Skeletal muscle cell (primary cell): ENCODE measurements at regions not wholly inside any gene's neighbourhood (a gene's known extent, or its start where the extent isn't known, plus 50 kb on each side); places are given as distances from the start of the nearest gene placed in this dataset.

Experiments
- DNase-seq: peaks from one replicate; pipeline ENCODE4 v3.0.0-alpha.2; 2010; ENCODE audit warnings: low read depth
- H3K4me3 ChIP-seq: 2 replicates; pipeline ENCODE4 v1.5.1; 2011; ENCODE audit warnings: low read depth, mild to moderate bottlenecking, control low read depth, low read length, moderate library complexity

DNA sequence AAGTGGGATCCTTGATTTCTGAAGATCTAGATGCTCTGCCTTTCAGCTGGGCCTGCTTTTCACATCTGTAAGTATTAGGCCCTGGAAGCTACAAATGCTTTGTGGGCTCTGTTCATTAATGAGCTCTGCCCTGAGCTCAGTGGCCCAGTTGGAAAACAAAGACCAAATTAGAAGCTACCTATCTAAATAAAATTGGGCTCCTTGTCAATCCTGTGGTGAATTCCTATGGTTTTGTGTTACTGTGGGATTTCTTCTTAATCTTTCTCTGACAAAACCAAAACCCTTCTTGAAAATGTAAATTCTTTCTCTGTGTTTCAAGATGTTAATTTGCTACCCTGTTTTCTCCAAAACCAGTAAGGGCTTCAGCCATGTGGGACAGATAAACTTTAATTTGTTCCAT, 219.0 kb upstream of the HS6ST1 start:
- DNase-seq = no peak
- no peak overlapping the region for H3K4me3 ChIP-seq

- no peak for DNase-seq
- H3K4me3 ChIP-seq = no peak overlapping the region
Measured at GRCh38 chr2:128538396-128538795, 219.7 kb upstream of the HS6ST1 start.

GRCh38 chr2:128540670-128541069, 222.0 kb upstream of the HS6ST1 start:
- DNase-seq = no peak
- no peak overlapping the region for H3K4me3 ChIP-seq

DNA sequence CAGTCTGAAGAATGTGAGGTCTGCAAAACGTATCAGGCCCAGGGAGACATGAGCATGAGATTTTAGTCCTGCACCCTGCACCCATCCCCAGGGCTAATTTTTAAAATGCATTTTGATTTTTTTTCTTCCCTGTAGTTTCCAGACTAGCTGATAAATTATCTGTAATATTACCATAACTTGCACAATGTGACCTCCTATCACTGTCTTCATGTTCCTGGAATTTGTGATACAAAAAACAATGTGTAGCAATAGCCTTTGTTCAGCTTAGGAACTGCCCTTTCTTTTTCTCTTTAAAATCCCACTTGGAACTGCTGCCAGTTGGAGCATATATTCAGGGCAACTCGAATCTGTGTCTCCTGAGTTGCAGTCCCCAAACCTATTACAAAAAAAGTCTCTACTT, 222.8 kb upstream of the HS6ST1 start:
- no peak for DNase-seq

GRCh38 chr2:128543036-128543435, 224.4 kb upstream of the HS6ST1 start:
- no peak overlapping the region for H3K4me3 ChIP-seq
- no peak for DNase-seq

More for the DNA sequence above, 222.8 kb upstream of the HS6ST1 start:
- H3K4me3 ChIP-seq = no peak overlapping the region

GRCh38 chr2:128543646-128544045, 225.0 kb upstream of the HS6ST1 start:
- H3K4me3 ChIP-seq = no peak overlapping the region
- DNase-seq = no peak

DNA sequence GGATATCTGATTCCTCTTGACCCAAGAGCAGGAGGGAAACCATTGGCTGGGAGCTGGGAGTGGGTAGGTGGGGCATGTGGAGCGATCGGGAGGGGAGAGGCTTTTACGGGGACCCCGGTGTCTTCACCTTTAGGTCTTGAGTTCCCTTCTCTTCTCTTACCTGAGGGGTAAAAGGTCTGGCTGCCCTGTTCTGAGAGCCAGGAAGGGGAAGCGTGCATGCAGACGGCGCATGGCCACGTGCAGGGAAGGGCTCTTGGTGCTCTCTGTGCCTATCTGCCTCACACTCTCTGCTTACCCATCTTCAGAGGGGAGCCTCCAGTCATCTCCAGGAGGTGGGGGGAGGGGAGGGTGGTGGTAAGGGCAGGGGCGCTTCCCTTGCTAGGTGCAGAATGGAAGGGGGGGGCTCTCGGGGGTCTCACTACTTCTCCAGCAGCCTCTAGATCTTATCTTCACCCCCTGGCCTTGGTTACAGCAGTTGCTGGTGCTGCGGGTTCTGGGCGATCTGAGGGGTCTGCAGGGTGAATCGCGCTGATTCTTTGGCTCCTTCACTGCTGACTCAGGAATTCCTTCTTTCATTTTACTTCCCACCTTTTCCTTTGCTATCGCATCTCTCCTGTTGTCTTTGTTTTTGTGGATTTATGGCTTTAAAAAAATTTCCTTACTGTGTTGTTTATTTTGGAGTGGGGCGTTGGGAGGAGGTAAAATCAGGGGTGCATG, 225.8 kb upstream of the HS6ST1 start:
- H3K4me3 ChIP-seq = no peak overlapping the region
- no peak for DNase-seq

DNA sequence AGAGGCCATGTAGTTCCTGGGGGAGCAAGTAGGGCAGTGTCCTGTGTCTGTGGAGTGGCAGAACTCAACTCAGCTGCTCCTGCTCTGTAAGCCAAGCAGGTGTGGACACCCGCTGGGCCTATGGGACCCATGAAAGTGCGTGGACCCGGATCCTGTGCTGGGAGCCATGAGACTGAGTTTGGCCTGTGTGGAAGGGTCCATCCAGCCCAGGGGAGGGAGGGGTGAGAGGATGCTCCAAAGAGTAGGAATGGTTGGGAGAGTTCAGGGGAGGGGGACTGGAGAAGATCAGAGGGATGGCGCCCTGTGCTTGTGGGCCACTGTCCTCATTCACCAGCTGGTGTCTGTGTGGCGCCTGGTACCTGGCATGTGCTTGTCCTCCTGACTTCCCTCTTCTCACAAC, 226.4 kb upstream of the HS6ST1 start:
- DNase-seq = no peak
- no peak overlapping the region for H3K4me3 ChIP-seq

GRCh38 chr2:128545829-128546228, 227.2 kb upstream of the HS6ST1 start:
- no peak for DNase-seq
- no peak overlapping the region for H3K4me3 ChIP-seq

GRCh38 chr2:128547667-128548066, 229.0 kb upstream of the HS6ST1 start:
- H3K4me3 ChIP-seq = no peak overlapping the region
- no peak for DNase-seq

- no peak overlapping the region for H3K4me3 ChIP-seq
- no peak for DNase-seq
Measured at GRCh38 chr2:128548461-128548891, 229.8 kb upstream of the HS6ST1 start.

GRCh38 chr2:128549094-128549493, 230.4 kb upstream of the HS6ST1 start:
- DNase-seq = no peak
- no peak overlapping the region for H3K4me3 ChIP-seq

GRCh38 chr2:128549646-128550260, 231.1 kb upstream of the HS6ST1 start:
- H3K4me3 ChIP-seq = no peak overlapping the region

GRCh38 chr2:128550389-128550788, 231.7 kb upstream of the HS6ST1 start:
- DNase-seq = no peak
- H3K4me3 ChIP-seq = no peak overlapping the region

More at GRCh38 chr2:128549646-128550260, 231.1 kb upstream of the HS6ST1 start:
- no peak for DNase-seq

DNA sequence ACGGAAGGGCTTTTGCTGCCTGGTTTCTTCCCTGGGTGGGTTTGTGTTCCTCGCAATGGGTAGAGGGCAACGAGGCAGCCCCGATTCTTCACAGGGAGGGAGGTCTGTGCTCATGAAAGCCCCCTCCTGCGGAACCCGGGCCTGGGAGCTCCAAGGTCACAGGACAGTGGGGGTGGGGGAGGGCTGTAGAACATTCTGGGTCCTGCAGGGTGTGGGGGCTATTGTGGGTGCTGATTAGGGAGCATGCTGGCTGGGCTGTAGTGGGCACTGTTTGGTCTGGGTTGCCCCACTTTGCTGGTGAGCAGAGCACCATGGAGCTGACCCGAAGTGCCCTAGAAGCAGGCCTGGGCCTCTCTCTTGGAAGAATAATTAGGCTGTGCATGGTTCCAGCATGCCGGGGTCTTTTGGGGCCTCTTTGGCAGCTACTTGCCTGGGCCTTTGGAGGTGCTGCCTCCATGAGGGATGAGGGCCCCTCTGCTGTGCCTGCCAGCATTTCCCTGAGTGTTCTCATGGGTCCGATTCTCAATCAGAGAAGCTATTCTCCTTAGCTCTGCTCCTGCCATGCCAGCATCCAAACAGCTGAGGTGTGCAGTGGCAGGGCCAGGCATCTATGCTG, 232.2 kb upstream of the HS6ST1 start:
- DNase-seq = no peak
- no peak overlapping the region for H3K4me3 ChIP-seq

DNA sequence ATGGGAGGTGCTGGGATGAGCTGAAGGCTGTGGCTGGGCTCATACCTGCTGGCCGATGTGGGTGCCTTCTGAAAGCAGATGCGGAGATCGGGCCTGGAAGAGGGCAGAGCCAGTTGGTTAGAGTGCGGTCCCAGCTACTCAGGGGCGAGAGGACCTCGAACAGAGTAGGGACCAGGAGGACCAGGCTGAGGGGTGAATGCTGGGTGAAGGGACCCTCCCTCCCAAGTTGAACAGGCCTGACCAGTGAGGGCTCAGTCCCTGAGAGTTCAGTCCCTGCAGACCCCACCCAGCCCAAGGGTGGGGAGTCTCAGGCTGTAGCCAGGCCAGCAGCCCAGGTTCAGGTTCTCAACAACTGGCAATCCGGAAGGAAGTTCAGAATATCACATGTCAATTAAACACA, 232.8 kb upstream of the HS6ST1 start:
- no peak overlapping the region for H3K4me3 ChIP-seq
- no peak for DNase-seq

DNA sequence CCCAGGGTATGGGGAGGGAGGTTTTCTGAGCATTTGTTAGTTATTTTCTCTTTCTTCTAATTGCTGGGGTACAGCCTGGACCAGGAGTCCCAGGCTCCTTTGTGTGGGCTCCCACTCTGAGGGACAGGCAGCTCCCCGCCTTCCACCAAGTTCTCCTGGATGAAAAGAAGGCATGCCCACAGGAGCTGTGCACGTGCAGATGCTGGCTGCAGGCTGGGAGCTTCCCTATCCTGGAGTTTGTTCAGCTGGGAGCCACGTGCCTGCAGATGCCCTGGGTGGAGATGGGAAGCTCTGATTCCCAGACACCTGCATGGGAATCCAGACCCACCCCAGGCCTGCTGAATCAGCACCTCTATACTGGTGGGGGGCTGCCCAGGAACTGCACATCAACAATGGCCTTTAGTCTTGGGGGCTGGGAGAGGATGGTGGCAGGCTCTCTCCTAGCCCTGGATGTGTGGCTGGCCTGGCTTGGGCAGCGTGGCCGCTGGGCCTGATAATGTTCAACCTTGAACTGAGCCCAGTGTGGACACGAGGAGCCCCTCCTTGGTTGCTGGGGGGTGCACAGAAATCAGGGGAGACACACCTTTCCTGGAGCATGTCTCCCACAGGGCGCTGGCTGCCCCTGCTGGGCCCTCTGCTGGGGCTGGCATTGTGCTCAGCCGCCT, 233.6 kb upstream of the HS6ST1 start:
- no peak for DNase-seq
- H3K4me3 ChIP-seq = no peak overlapping the region

DNA sequence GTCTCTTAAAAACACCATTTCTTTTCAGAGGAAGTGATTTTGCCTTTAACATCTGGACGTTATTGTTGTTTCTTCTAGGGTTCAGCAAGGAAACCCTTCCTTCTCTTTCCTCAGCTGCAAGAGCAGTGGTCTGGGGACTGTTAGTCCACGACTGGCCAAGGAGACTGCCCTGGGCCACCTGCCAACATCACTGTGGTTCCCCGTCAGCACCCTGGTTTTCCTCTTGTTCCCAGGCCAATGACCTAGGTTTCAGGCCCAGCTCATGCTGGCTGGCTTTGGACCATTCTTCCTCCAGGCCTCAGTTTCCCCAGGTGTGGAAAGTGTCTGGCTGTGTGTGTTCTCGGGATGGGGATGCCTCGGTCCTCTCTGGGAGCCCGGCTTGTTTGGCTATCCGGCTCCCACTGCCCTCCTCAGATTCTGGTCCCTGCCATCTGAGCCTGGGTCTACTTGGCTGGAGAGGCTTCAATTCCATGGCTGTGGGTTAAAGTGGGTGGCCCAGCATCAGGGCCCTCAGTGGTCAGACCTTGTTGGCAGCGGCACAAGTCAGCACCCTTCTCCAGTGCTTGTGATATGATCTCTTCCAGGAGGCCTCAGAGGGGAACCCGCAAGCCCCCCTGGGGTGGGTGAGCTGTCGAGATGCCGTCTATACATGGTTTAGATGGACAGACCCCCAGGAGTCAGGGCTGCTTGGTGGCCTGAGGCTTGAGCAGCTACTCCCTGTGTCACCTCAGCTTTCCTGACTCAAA, 234.3 kb upstream of the HS6ST1 start:
- no peak for DNase-seq
- H3K4me3 ChIP-seq = no peak overlapping the region

- DNase-seq = no peak
- no peak overlapping the region for H3K4me3 ChIP-seq
Measured at GRCh38 chr2:128554151-128554769, 235.6 kb upstream of the HS6ST1 start.
